B cell (primary cell): ENCODE measurements at regions not wholly inside any gene's neighbourhood (a gene's known extent, or its start where the extent isn't known, plus 50 kb on each side); places are given as distances from the start of the nearest gene placed in this dataset.

Experiments used
- ATAC-seq: fragments of 200-7000 bp; cut with Tn5 transposase; one replicate; pipeline ENCODE4 v1.10.0; 2021; ENCODE audit warnings: low read depth, mild to moderate bottlenecking, moderate number of reproducible peaks, moderate library complexity
- CTCF ChIA-PET: fragments of 350-600 bp; sonication (Branson Sonifier 250); formaldehyde crosslinking; loops from one replicate; lab custom pipeline; 2021; ENCODE audit warnings: antibody characterized with exemption, inconsistent platforms; lab: Charles Lee
- POLR2A ChIA-PET: fragments of 350-600 bp; sonication (Branson Sonifier 250); formaldehyde crosslinking; loops from one replicate; lab custom pipeline; 2021; ENCODE audit warnings: antibody characterized with exemption; lab: Charles Lee
- DNase-seq: peaks from one replicate; pipeline ENCODE4 v3.0.0; 2013
- H2AFZ ChIP-seq: 2 replicates; pipeline ENCODE4 v1.6.1; 2012; ENCODE audit warnings: mild to moderate bottlenecking, low read depth, low read length; ENCODE audit not compliant: insufficient read depth, poor library complexity, severe bottlenecking
- H3K27ac ChIP-seq, 2 donors: 1 replicate in 1 of 2; 2 replicates in 1 of 2; pipeline ENCODE4 v1.5.1; 2012 to 2013; ENCODE audit warnings: low read length in 2 of 2, mild to moderate bottlenecking in 2 of 2, moderate library complexity in 1 of 2
- H3K27me3 ChIP-seq, 4 experiments: fragments of 200-600 bp in 1 of 4; sonication (generic) in 1 of 4; replicated peaks in 1 of 4; 1 replicate in 2 of 4; 2 replicates in 2 of 4; pipeline versions ENCODE4 v1.6.1 to v1.7.0; 2013 to 2016; ENCODE audit warnings: low read length in 3 of 4, mild to moderate bottlenecking in 2 of 4, mixed read lengths in 1 of 4, moderate library complexity in 1 of 4; ENCODE audit not compliant: insufficient read depth in 4 of 4, control insufficient read depth in 3 of 4; ENCODE audit errors: control extremely low read depth in 1 of 4
- H3K36me3 ChIP-seq, 2 experiments: replicated peaks in 1 of 2; 1 replicate in 1 of 2; 2 replicates in 1 of 2; pipeline versions ENCODE4 v1.6.1 to v1.7.1; 2013; ENCODE audit warnings: low read length in 1 of 2; ENCODE audit not compliant: insufficient read depth in 2 of 2, control insufficient read depth in 1 of 2; ENCODE audit errors: control extremely low read depth in 1 of 2, extremely low read depth in 1 of 2
- H3K4me1 ChIP-seq, 2 donors: fragments of 200-600 bp in 1 of 2; sonication (generic) in 1 of 2; 1 replicate in 1 of 2; 2 replicates in 1 of 2; pipeline versions ENCODE4 v1.5.1 to v1.6.1; 2013 to 2017; ENCODE audit warnings: low read length in 2 of 2; ENCODE audit not compliant: control insufficient read depth in 2 of 2, insufficient read depth in 2 of 2
- H3K4me2 ChIP-seq: replicated peaks from 2 replicates; pipeline ENCODE3; 2012; ENCODE audit warnings: mild to moderate bottlenecking, low read depth, low read length; ENCODE audit not compliant: poor library complexity, severe bottlenecking
- H3K4me3 ChIP-seq, 5 experiments: fragments of 200-600 bp in 1 of 5; sonication (generic) in 1 of 5; 1 replicate in 3 of 5; 2 replicates in 2 of 5; pipeline versions ENCODE4 v1.5.1 to v1.7.0; 2011 to 2016; ENCODE audit warnings: low read length in 4 of 5, mild to moderate bottlenecking in 4 of 5, low read depth in 2 of 5, control low read depth in 1 of 5, moderate library complexity in 1 of 5; ENCODE audit not compliant: insufficient read depth in 1 of 5; ENCODE audit errors: control extremely low read depth in 1 of 5, extremely low read depth in 1 of 5
- H3K79me2 ChIP-seq: fragments of 200-600 bp; sonication (generic); one replicate; pipeline ENCODE4 v1.6.0; 2016; ENCODE audit warnings: low read length; ENCODE audit not compliant: control insufficient read depth, insufficient read depth
- H3K9ac ChIP-seq: fragments of 200-600 bp; sonication (generic); 2 replicates; pipeline ENCODE4 v1.6.1; 2017; ENCODE audit warnings: mild to moderate bottlenecking, low read length, moderate library complexity
- H3K9me3 ChIP-seq, 3 donors: one replicate each; pipeline versions ENCODE4 v1.6.1 to v1.7.1; 2013; ENCODE audit warnings: low read length in 2 of 3; ENCODE audit not compliant: control insufficient read depth in 2 of 3, insufficient read depth in 1 of 3; ENCODE audit errors: control extremely low read depth in 1 of 3
- H4K20me1 ChIP-seq: 2 replicates; pipeline ENCODE4 v1.6.0; 2012; ENCODE audit warnings: mild to moderate bottlenecking, low read length; ENCODE audit not compliant: insufficient read depth, control insufficient read depth, poor library complexity, severe bottlenecking
- H3K27ac Mint-ChIP-seq: one replicate; pipeline ENCODE4 v1.8.0; 2021; ENCODE audit warnings: mixed read lengths
- H3K27me3 Mint-ChIP-seq: one replicate; pipeline ENCODE4 v1.8.0; 2021; ENCODE audit warnings: mixed read lengths
- H3K4me1 Mint-ChIP-seq: one replicate; pipeline ENCODE4 v1.8.0; 2021; ENCODE audit warnings: mixed read lengths
- H3K4me3 Mint-ChIP-seq: one replicate; pipeline ENCODE4 v1.8.0; 2021; ENCODE audit warnings: mixed read lengths
- H3K9me3 Mint-ChIP-seq: one replicate; pipeline ENCODE4 v1.8.0; 2022; ENCODE audit warnings: mixed read lengths; ENCODE audit not compliant: insufficient read depth
- CTCF ChIP-seq: fragments of 200-600 bp; IDR thresholded peaks from one replicate; pipeline ENCODE4 v1.8.0; 2022; ENCODE audit warnings: antibody characterized with exemption, mild to moderate bottlenecking
- EZH2 ChIP-seq: IDR thresholded peaks from 2 replicates; pipeline ENCODE4 v1.6.1; 2012; ENCODE audit warnings: borderline replicate concordance, low read depth, mild to moderate bottlenecking, moderate library complexity, low read length; ENCODE audit not compliant: insufficient read depth, poor library complexity, severe bottlenecking
- WGBS: methylation state at CpG from one replicate; pipeline ENCODE4 v1.1.5; 2013; ENCODE audit warnings: missing lambda C conversion rate; ENCODE audit not compliant: insufficient coverage; 5-methylcytosine and 5-hydroxymethylcytosine counted together
- intact Hi-C: fragments of 100-400 bp; cut with micrococcal nuclease; formaldehyde crosslinking; loops from one replicate; pipeline ENCODE4 v1.10.0; 2022

GRCh38 chr6:119862719-119863118, 513.2 kb upstream of the MAN1A1 start:
- ChIA-PET CTCF (no interaction called here), POLR2A (no interaction called here)
- Mint-ChIP-seq H3K9me3 (peaks cover 9% of the 10 kb centered on the region), H3K4me3 (no peak overlapping the region), H3K27me3 (peaks cover 2% of the 10 kb centered on the region), H3K27ac (no peak overlapping the region), H3K4me1 (no peaks in the 10 kb centered on the region)
- Histone ChIP-seq H3K4me1 (no peaks in the 10 kb centered on the region), H3K4me2 (no peak overlapping the region), H3K9me3 (peaks cover 0 to 7% (median 5%) of the 10 kb centered on the region in 3 donors), H4K20me1 (no peaks in the 10 kb centered on the region), H3K36me3 (no peaks in the 10 kb centered on the region), H2AFZ (no peak overlapping the region), H3K27ac (no peak overlapping the region), H3K79me2 (no peaks in the 10 kb centered on the region), H3K9ac (no peak overlapping the region), H3K4me3 (no peak overlapping the region), H3K27me3 (no peaks in the 10 kb centered on the region)
- no peak for ATAC-seq
- TF ChIP-seq EZH2 (no peak), CTCF (no peak)
- intact Hi-C loops = no loop called here
- no CpG with 5 or more reads among the region's 1 CpG for WGBS
- no peak for DNase-seq

- Histone ChIP-seq H3K9ac (no peak overlapping the region), H3K27ac (no peak overlapping the region), H3K27me3 (no peaks in the 10 kb centered on the region), H3K4me1 (peaks cover 0 to 8% of the 10 kb centered on the region in 2 donors), H4K20me1 (no peaks in the 10 kb centered on the region), H2AFZ (no peak overlapping the region), H3K36me3 (no peaks in the 10 kb centered on the region), H3K79me2 (no peaks in the 10 kb centered on the region), H3K4me2 (no peak overlapping the region), H3K4me3 (no peak overlapping the region), H3K9me3 (no peaks in the 10 kb centered on the region)
- Mint-ChIP-seq H3K4me1 (peaks cover 13% of the 10 kb centered on the region), H3K27ac (no peak overlapping the region), H3K27me3 (no peaks in the 10 kb centered on the region), H3K9me3 (no peaks in the 10 kb centered on the region), H3K4me3 (no peak overlapping the region)
- intact Hi-C loops = no loop called here
- ChIA-PET CTCF (no interaction called here), POLR2A (no interaction called here)
- WGBS = no CpG with 5 or more reads among the region's 1 CpG
- DNase-seq (no peak), ATAC-seq (no peak)
- TF ChIP-seq EZH2 (no peak), CTCF (no peak)
Measured at GRCh38 chr6:119858901-119859300, 509.3 kb upstream of the MAN1A1 start.
